Activated T-cell treated with anti-CD3 and anti-CD28 coated beads, Interleukin-2, amount 50 U/mL, for 72 hours (primary cell): ENCODE measurements at regions not wholly inside any gene's neighbourhood (a gene's known extent, or its start where the extent isn't known, plus 50 kb on each side); places are given as distances from the start of the nearest gene placed in this dataset.

ENCODE experiments used
- ATAC-seq, 2 donors: fragments of 150-1000 bp; cut with Tn5 transposase; replicated peaks in 1 of 2; 2 replicates each; pipeline ENCODE4 v1.10.0; 2021; ENCODE audit warnings: moderate library complexity in 2 of 2, mild to moderate bottlenecking in 1 of 2
- DNase-seq, 2 donors: peaks; one replicate each; pipeline ENCODE4 v3.0.0; 2021 to 2022; ENCODE audit warnings: mixed read lengths in 1 of 2
- H3K27ac Mint-ChIP-seq: one replicate; pipeline ENCODE4 v1.8.0; 2022; ENCODE audit warnings: mild to moderate bottlenecking, moderate library complexity, mixed read lengths
- H3K27me3 Mint-ChIP-seq: one replicate; pipeline ENCODE4 v1.8.0; 2022; ENCODE audit warnings: low read depth, mixed read lengths
- H3K36me3 Mint-ChIP-seq, 2 donors: one replicate each; pipeline ENCODE4 v1.8.0; 2022; ENCODE audit warnings: mixed read lengths in 2 of 2, mild to moderate bottlenecking in 1 of 2; ENCODE audit not compliant: insufficient read depth in 2 of 2
- H3K4me1 Mint-ChIP-seq: one replicate; pipeline ENCODE4 v1.8.0; 2022; ENCODE audit warnings: low read depth, mixed read lengths
- H3K4me3 Mint-ChIP-seq, 2 donors: one replicate each; pipeline ENCODE4 v1.8.0; 2022; ENCODE audit warnings: mild to moderate bottlenecking in 2 of 2, mixed read lengths in 2 of 2, moderate library complexity in 2 of 2
- H3K9me3 Mint-ChIP-seq, 2 donors: one replicate each; pipeline ENCODE4 v1.8.0; 2022; ENCODE audit warnings: mixed read lengths in 2 of 2

GRCh38 chr2:106572541-106573450 is 85.6 kb downstream of the CD8B2 start:
- H3K9me3 Mint-ChIP-seq = no peaks in the 10 kb centered on the region
- H3K36me3 Mint-ChIP-seq = no peaks in the 10 kb centered on the region
- H3K4me3 Mint-ChIP-seq = no peak overlapping the region
- no peak for ATAC-seq
- no peaks in the 10 kb centered on the region for H3K4me1 Mint-ChIP-seq
- H3K27ac Mint-ChIP-seq = no peak overlapping the region
- DNase-seq = peak in 1 of 2 donors; percentile 19
- peaks cover 21% of the 10 kb centered on the region for H3K27me3 Mint-ChIP-seq

DNA sequence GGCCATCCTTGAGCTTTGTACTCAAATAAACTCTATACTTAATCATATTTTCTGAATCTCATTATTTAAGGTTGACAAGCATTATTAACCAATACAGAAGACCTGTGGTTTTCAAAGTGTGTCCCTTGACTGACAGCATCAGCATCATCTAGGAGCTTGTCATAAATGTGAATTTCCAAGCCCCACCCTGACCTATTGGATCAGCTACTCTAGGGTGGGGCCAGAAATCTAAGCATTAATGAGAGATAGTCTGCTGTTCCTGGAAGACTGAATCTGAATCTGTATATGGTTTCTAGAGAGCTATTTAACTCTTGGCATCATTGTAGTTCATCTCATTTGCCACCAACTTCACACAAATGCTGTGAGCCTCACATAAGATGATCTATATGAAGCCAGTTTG is 86.6 kb downstream of the CD8B2 start:
- H3K4me3 Mint-ChIP-seq = no peak overlapping the region
- H3K4me1 Mint-ChIP-seq = no peaks in the 10 kb centered on the region
- no peak for DNase-seq
- no peak for ATAC-seq
- no peaks in the 10 kb centered on the region for H3K36me3 Mint-ChIP-seq
- no peak overlapping the region for H3K27ac Mint-ChIP-seq
- H3K27me3 Mint-ChIP-seq = peaks cover 31% of the 10 kb centered on the region
- H3K9me3 Mint-ChIP-seq = no peaks in the 10 kb centered on the region

DNA sequence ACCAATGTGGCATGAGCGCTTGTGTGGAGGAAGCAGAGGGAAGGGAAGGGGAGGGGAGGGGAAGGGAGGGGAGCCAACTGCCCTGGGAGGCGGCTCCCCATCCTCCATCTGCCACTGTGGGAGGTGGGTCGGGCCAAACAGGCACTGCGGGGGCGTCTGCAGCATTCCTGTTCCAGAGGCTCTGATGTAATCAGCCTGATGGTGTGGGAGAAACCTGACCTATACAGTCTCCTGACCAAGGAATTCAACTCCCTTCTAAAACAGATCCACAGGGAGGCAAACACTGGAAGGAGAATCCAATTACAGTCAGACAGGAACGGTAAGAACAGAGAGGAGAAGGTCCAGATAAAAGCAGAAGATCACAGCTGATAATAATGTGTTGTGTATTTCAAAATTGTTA is 88.8 kb downstream of the CD8B2 start:
- Mint-ChIP-seq H3K9me3 (no peaks in the 10 kb centered on the region), H3K27ac (no peak overlapping the region), H3K27me3 (peaks cover 32% of the 10 kb centered on the region), H3K4me3 (no peak overlapping the region), H3K4me1 (peaks cover 4% of the 10 kb centered on the region), H3K36me3 (no peaks in the 10 kb centered on the region)
- no peak for DNase-seq
- no peak for ATAC-seq

DNA sequence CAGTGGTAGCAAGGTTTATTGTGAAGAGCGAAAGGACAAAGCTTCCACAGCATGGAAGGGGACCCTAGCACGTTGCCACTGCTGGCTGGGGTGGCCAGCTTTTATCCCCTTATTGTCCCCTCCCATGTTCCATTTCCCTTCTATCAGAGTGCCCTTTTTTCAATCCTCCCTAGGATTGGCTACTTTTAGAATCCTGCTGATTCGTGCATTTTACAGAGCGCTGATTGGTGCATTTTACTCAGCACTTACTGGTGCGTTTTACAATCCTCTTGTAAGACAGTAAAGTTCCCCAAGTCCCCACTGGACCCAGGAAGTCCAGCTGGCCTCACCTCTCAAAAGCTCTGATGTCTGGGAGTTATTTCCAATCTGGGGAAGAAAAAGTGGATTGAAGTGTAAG is 90.1 kb downstream of the CD8B2 start:
- H3K36me3 Mint-ChIP-seq = no peaks in the 10 kb centered on the region
- ATAC-seq (no peak), DNase-seq (no peak)
- H3K4me3 Mint-ChIP-seq = no peak overlapping the region
- no peak overlapping the region for H3K27ac Mint-ChIP-seq
- peaks cover 16% of the 10 kb centered on the region for H3K4me1 Mint-ChIP-seq
- peaks cover 28% of the 10 kb centered on the region for H3K27me3 Mint-ChIP-seq
- no peaks in the 10 kb centered on the region for H3K9me3 Mint-ChIP-seq

DNA sequence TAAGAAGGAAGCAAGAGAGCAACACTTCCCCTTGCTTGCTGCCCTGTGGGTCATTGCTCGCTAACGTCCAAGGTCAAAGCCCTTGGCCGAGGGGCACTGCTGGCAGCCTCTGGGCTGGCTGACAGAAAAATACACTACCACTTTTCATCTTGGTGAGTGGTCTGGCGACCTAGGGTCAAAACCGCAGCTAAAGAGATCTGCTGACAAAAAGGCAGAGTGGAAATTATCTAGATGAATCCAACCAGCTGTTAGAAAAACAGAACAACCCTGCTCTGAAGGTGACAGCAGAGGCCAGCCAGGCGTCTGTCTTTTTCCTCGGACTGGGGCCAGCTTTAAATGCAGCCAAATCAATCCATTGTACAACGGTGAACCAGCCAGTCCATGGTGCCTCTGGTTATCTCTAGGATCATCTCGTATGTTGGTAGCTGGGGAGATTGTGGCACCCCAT is 92.6 kb downstream of the CD8B2 start:
- H3K4me1 Mint-ChIP-seq = peaks cover 22% of the 10 kb centered on the region
- no peak for ATAC-seq
- DNase-seq = no peak
- H3K27ac Mint-ChIP-seq = no peak overlapping the region
- no peaks in the 10 kb centered on the region for H3K9me3 Mint-ChIP-seq
- no peaks in the 10 kb centered on the region for H3K36me3 Mint-ChIP-seq
- no peak overlapping the region for H3K4me3 Mint-ChIP-seq
- peaks cover 28% of the 10 kb centered on the region for H3K27me3 Mint-ChIP-seq

GRCh38 chr2:106580241-106580640 is 93.1 kb downstream of the CD8B2 start:
- Mint-ChIP-seq H3K4me3 (no peak overlapping the region), H3K27ac (no peak overlapping the region), H3K27me3 (peaks cover 28% of the 10 kb centered on the region), H3K36me3 (no peaks in the 10 kb centered on the region), H3K4me1 (peaks cover 22% of the 10 kb centered on the region), H3K9me3 (no peaks in the 10 kb centered on the region)
- DNase-seq (no peak), ATAC-seq (no peak)

- Mint-ChIP-seq H3K36me3 (no peaks in the 10 kb centered on the region), H3K27ac (no peak overlapping the region), H3K27me3 (peaks cover 34% of the 10 kb centered on the region), H3K9me3 (no peaks in the 10 kb centered on the region), H3K4me3 (peak overlapping the region; percentile 55 to 89), H3K4me1 (peaks cover 22% of the 10 kb centered on the region)
- no peak for ATAC-seq
- DNase-seq = no peak
Observed at GRCh38 chr2:106581328-106581727, 94.2 kb downstream of the CD8B2 start.

DNA sequence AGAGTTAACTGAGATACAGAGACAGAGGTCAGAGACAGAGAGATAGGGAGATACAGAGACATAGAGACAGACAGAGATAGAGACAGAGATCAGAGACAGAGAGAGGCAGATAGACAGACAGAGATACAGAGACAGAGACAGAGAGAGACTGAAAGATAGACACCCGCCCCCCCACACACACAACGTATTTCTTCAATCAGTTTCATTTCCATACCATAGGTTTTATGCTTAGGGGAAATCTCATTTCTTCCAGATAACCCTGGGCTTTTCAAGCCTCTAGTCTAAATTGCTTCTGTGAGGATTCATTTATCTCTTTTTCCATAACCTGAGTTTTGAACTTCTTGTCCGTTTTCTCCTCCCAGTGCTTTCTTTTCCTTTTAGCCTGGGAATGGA is 94.6 kb downstream of the CD8B2 start:
- Mint-ChIP-seq H3K4me3 (peak overlapping the region; percentile 55 to 89), H3K27ac (no peak overlapping the region), H3K9me3 (no peaks in the 10 kb centered on the region), H3K4me1 (peaks cover 22% of the 10 kb centered on the region), H3K36me3 (no peaks in the 10 kb centered on the region), H3K27me3 (peaks cover 36% of the 10 kb centered on the region)
- ATAC-seq (peak; percentile 50 to 57), DNase-seq (no peak)

- H3K9me3 Mint-ChIP-seq = no peaks in the 10 kb centered on the region
- H3K36me3 Mint-ChIP-seq = no peaks in the 10 kb centered on the region
- peaks cover 42% of the 10 kb centered on the region for H3K27me3 Mint-ChIP-seq
- no peak overlapping the region for H3K27ac Mint-ChIP-seq
- ATAC-seq (peak; percentile 92 to 93), DNase-seq (peak; percentile 55 to 59)
- peak overlapping the region; percentile 55 to 89 for H3K4me3 Mint-ChIP-seq
- peaks cover 27% of the 10 kb centered on the region for H3K4me1 Mint-ChIP-seq
Observed at GRCh38 chr2:106582148-106583143, 95.3 kb downstream of the CD8B2 start.

DNA sequence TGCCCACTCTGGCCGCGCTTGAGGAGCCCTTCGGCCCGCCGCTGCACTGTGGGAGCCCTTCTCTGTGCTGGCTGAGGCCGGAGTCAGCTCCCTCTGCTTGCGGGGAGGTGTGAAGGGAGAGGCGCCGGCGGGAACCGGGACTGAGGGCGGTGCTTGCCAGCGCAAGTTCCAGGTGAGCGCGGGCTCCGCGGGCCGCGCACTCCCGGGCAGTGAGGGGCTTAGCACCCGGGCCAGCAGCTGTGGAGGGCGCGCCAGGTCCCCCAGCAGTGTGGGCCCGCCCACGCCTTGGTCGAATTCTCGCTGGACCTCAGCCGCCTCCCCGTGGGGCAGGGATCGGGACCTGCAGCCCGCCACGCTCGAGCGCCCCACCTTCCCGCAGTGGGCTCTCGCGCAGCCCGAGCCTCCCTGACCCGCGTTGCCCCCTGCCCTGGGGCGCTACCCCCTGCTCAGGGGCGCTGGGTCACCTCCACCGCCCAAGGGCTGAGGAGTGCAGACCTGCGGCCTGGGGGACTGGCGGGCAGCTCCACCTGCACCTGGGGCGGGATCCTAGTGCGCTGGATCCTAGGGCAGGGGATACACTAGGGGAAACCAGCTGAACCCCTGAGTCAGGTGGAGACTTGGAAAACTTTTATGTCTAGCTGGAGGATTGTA is 97.3 kb downstream of the CD8B2 start:
- Mint-ChIP-seq H3K4me1 (peaks cover 28% of the 10 kb centered on the region), H3K27ac (no peak overlapping the region), H3K9me3 (no peaks in the 10 kb centered on the region), H3K4me3 (no peak overlapping the region), H3K36me3 (no peaks in the 10 kb centered on the region), H3K27me3 (peaks cover 27% of the 10 kb centered on the region)
- ATAC-seq (no peak), DNase-seq (no peak)

DNA sequence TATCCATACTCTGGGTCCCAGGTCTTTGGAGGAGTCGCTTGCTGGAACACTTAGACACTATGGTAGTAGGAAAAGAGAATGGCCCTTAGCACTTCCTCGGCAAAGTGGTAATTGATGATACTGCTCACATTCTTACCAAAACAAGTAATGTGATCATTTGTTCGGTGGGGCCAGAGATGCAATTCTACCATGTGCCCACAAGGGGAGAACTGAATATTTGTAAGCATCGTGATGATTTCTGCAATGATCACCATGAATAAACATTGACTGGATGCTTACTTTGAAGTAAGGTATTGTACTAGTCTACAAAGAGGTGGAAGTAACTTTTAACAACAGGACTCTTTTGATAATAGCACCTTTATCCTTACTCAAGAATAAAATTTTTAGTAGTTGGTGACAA is 109.7 kb downstream of the CD8B2 start:
- DNase-seq = no peak
- H3K4me1 Mint-ChIP-seq = no peaks in the 10 kb centered on the region
- H3K27ac Mint-ChIP-seq = no peak overlapping the region
- no peak for ATAC-seq
- peaks cover 20% of the 10 kb centered on the region for H3K27me3 Mint-ChIP-seq
- H3K36me3 Mint-ChIP-seq = no peaks in the 10 kb centered on the region
- no peaks in the 10 kb centered on the region for H3K9me3 Mint-ChIP-seq
- H3K4me3 Mint-ChIP-seq = no peak overlapping the region

- peaks cover 18% of the 10 kb centered on the region for H3K27me3 Mint-ChIP-seq
- H3K9me3 Mint-ChIP-seq = no peaks in the 10 kb centered on the region
- H3K4me1 Mint-ChIP-seq = no peaks in the 10 kb centered on the region
- no peak overlapping the region for H3K27ac Mint-ChIP-seq
- H3K36me3 Mint-ChIP-seq = no peaks in the 10 kb centered on the region
- H3K4me3 Mint-ChIP-seq = no peak overlapping the region
- ATAC-seq (no peak), DNase-seq (no peak)
Observed at GRCh38 chr2:106599540-106599939, 112.4 kb downstream of the CD8B2 start.

DNA sequence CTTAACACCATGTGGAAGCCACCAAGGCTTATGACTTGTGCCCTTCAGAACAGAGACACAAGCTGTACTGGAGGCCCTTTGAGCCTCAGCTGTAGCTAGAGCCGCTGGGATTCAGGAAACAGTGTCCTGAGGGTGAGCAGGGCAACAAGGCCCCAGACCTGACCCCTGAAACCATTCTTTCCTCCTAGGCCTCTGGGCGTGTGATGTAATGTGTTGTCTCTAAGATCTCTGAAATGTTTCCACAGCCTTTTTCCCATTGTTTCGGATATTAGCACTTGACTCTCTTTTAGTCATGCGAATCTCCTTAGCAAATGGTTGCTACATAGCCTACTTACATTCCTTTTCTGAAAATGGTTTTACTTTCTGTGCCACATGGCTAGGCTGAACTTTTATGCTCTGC is 114.9 kb downstream of the CD8B2 start:
- no peak for ATAC-seq
- no peak overlapping the region for H3K27ac Mint-ChIP-seq
- peaks cover 0 to 4% of the 10 kb centered on the region in 2 donors for H3K9me3 Mint-ChIP-seq
- H3K4me1 Mint-ChIP-seq = no peaks in the 10 kb centered on the region
- no peak for DNase-seq
- no peak overlapping the region for H3K4me3 Mint-ChIP-seq
- peaks cover 0 to 1% of the 10 kb centered on the region in 2 donors for H3K36me3 Mint-ChIP-seq
- H3K27me3 Mint-ChIP-seq = peaks cover 4% of the 10 kb centered on the region
